Aorta (tissue), 5 donors: ENCODE measurements at regions not wholly inside any gene's neighbourhood (a gene's known extent, or its start where the extent isn't known, plus 50 kb on each side); places are given as distances from the start of the nearest gene placed in this dataset.

ENCODE experiments used
- ATAC-seq: fragments of 200-7000 bp; cut with Tn5 transposase; one replicate; pipeline ENCODE4 v1.9.1; 2022; ENCODE audit warnings: moderate library complexity; ENCODE audit not compliant: low FRiP score
- DNase-seq, 2 donors: peaks; one replicate each; pipeline ENCODE4 v3.0.0-alpha.2; 2020
- H3K27ac ChIP-seq, 2 donors: one replicate each; pipeline ENCODE4 v1.5.1; 2013; ENCODE audit warnings: low read length in 2 of 2, mild to moderate bottlenecking in 2 of 2, moderate library complexity in 2 of 2, control low read depth in 1 of 2, inconsistent platforms in 1 of 2, low read depth in 1 of 2
- H3K27me3 ChIP-seq, 2 donors: one replicate each; pipeline ENCODE4 v1.6.1; 2013; ENCODE audit warnings: control low read depth in 1 of 2, low read length in 1 of 2, mild to moderate bottlenecking in 1 of 2, moderate library complexity in 1 of 2; ENCODE audit not compliant: insufficient read depth in 2 of 2, control insufficient read depth in 1 of 2
- H3K36me3 ChIP-seq, 2 donors: one replicate each; pipeline ENCODE4 v1.6.1; 2013; ENCODE audit warnings: control low read depth in 1 of 2, low read length in 1 of 2, mild to moderate bottlenecking in 1 of 2; ENCODE audit not compliant: insufficient read depth in 2 of 2, control insufficient read depth in 1 of 2
- H3K4me1 ChIP-seq, 2 donors: one replicate each; pipeline ENCODE4 v1.6.1; 2013; ENCODE audit warnings: low read length in 2 of 2, control low read depth in 1 of 2, mild to moderate bottlenecking in 1 of 2, moderate library complexity in 1 of 2; ENCODE audit not compliant: insufficient read depth in 2 of 2, control insufficient read depth in 1 of 2
- H3K4me3 ChIP-seq, 2 donors: one replicate each; pipeline ENCODE4 v1.5.1; 2013; ENCODE audit warnings: low read length in 2 of 2, control low read depth in 1 of 2, mild to moderate bottlenecking in 1 of 2
- H3K9me3 ChIP-seq: one replicate; pipeline ENCODE4 v1.6.1; 2013; ENCODE audit warnings: mild to moderate bottlenecking, low read length; ENCODE audit not compliant: control insufficient read depth
- WGBS, 2 donors: extraction: QIAGEN DNeasy Blood & Tissue Kit; methylation state at CpG; one replicate each; pipeline ENCODE4 v1.1.7; 2013; 5-methylcytosine and 5-hydroxymethylcytosine counted together
- intact Hi-C, 2 donors: fragments of 100-400 bp; cut with DNase I; formaldehyde crosslinking; loops; one replicate each; pipeline versions ENCODE4 v1.14.2 to v1.15.0; 2022
- donor health status: healthy with polysubstance abuse.
- donor health status: Bipolar disorder and iron deficiency.
- donor health status: DM: no; HTN: no; CAD: no.
- donor health status: DM: no; HTN: no; CAD: no.
- donor health status: DM: yes; HTN: yes; CAD: no.

DNA sequence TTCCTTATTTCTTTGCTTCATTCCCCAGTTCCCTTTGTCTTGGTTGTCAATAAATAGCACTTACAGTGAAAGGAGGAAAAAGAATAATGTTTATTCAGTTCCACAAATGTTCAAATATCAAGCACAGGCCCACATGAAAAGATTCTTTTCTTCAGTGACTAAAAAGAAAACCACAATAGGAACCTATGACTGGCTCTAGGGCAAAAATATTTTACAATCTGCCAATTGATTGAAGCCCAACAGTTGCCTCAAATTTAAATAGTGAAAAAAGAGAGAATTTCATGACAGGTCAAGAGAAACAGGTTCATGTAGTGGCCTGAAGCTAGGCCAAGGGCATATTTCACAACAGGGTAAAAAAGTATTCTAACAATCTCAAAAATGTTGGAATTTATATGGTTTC lies 553.8 kb downstream of the CENPC start:
- H3K36me3 ChIP-seq: no peaks in the 10 kb centered on the region
- no peak for DNase-seq
- no peak overlapping the region for H3K4me3 ChIP-seq
- H3K9me3 ChIP-seq: no peaks in the 10 kb centered on the region
- H3K27ac ChIP-seq: no peak overlapping the region
- no peak for ATAC-seq
- H3K27me3 ChIP-seq: no peaks in the 10 kb centered on the region
- intact Hi-C loops: no loop called here
- no peaks in the 10 kb centered on the region for H3K4me1 ChIP-seq

DNA sequence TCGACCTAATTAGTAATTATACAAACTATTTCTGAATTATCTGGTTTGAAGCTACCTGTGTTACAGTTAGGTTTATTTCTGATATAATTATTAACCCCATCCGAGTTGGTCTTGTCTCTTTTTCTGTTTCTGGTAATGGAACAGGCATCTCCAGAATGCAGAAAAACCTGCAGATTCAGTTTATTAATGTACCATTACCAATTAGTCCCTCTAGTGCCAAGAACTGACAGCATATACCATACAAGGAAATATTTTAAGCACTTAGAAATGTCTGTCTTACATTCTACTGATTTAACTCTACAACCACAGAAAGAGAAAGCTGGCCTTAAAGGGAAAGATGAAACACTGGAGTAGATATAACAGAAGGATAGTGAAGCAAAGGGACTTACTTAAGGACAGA lies 570.6 kb downstream of the CENPC start:
- no peaks in the 10 kb centered on the region for H3K4me1 ChIP-seq
- no peaks in the 10 kb centered on the region for H3K27me3 ChIP-seq
- H3K27ac ChIP-seq: no peak overlapping the region
- no peak for ATAC-seq
- 46 to 49% methylated on average over 2 of the region's 2 CpGs for WGBS, 2 donors
- DNase-seq: no peak
- no peak overlapping the region for H3K4me3 ChIP-seq
- no peaks in the 10 kb centered on the region for H3K9me3 ChIP-seq
- intact Hi-C loops: no loop called here
- no peaks in the 10 kb centered on the region for H3K36me3 ChIP-seq

DNA sequence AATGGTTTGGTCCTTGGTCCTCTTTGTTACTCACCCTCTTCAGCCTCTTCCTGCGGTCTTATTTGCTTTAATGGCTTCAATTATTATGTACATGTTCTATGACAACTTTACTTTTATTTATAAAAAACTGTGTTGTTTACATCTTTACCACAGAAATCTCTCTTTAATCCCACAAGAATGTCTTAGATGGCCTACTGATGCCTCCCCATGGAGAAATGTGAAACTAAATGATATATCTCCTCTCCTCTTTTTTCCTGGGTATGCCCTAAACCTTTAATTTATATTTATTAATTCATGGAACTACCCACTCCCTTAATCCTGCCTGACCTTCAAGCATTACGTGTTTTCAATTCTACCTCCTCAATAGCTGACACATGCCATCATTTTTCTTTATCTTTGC lies 573.2 kb downstream of the CENPC start:
- ATAC-seq: no peak
- Histone ChIP-seq H3K9me3 (no peaks in the 10 kb centered on the region), H3K27ac (no peak overlapping the region), H3K36me3 (no peaks in the 10 kb centered on the region), H3K4me1 (no peaks in the 10 kb centered on the region), H3K27me3 (no peaks in the 10 kb centered on the region), H3K4me3 (no peak overlapping the region)
- no peak for DNase-seq
- intact Hi-C loops: no loop called here
- WGBS, 2 donors: 57 to 63% methylated on average over 2 of the region's 2 CpGs

DNA sequence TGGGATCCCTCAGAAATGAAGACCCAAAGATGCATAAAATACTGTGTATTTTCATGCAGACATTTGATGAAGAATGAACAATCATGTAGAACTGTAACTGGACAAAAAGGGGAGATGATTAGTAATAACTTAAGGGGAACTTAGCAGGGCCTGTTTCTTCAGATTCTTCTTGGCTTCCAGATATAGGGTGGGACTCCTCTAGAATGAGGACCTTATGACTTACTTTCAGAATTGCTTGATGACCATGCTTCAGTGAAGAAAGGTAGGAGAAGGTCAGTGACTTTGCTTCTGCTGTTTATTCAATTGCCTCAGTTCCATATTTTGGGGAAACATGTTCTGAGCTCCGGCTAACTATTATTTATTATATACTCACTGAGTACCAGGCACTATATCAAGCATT lies 580.8 kb downstream of the CENPC start:
- no peak for DNase-seq

DNA sequence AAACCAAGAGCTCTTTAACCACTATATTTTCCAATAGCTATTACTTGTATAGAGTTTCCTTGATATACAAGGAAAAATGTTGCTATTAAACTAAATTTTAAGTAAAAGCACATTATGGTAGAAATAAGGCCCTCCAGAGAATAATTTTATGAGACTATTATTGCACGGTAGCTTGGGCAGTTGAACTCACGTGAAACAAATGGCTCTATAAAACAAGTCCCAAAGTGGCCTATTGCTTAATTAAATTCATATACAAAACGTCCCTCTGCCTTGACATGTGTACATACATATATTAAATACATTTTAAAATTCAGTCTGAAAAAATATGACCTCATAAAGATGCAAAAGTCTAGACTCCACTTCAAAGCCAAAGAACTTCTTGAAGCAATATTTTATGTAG lies 582.2 kb downstream of the CENPC start:
- no peak for DNase-seq
- Histone ChIP-seq H3K4me1 (no peaks in the 10 kb centered on the region), H3K27me3 (no peaks in the 10 kb centered on the region), H3K27ac (no peak overlapping the region), H3K9me3 (no peaks in the 10 kb centered on the region), H3K4me3 (no peak overlapping the region), H3K36me3 (no peaks in the 10 kb centered on the region)
- ATAC-seq: no peak
- intact Hi-C loops: no loop called here
- 53 to 59% methylated on average over 3 of the region's 3 CpGs for WGBS, 2 donors

More for the DNA sequence above, 580.8 kb downstream of the CENPC start:
- no peaks in the 10 kb centered on the region for H3K27me3 ChIP-seq
- no peak for ATAC-seq
- intact Hi-C loops: no loop called here
- no peaks in the 10 kb centered on the region for H3K9me3 ChIP-seq
- no peaks in the 10 kb centered on the region for H3K36me3 ChIP-seq
- H3K4me3 ChIP-seq: no peak overlapping the region
- H3K27ac ChIP-seq: no peak overlapping the region
- WGBS, 2 donors: 64 to 68% methylated on average over 1 of the region's 1 CpG
- H3K4me1 ChIP-seq: no peaks in the 10 kb centered on the region

DNA sequence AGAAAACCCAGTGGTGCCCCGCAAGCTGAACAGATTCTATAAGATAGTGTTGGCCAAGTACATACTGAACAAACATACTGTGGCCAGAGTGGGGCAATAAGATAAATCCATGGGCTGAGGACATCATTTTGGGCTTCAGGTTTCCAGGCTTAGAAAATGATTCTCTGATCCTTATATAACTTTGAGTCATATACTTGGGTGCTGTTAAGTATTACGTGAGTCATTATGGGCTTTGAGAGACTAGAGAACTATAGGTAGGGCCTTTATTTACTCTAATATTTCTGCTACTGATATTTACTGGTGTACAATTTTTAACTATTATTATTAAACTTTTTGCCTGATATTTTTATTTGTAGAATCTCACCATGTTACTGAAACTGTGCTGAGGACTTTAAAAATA lies 586.1 kb downstream of the CENPC start:
- Histone ChIP-seq H3K36me3 (no peaks in the 10 kb centered on the region), H3K4me1 (no peaks in the 10 kb centered on the region), H3K4me3 (no peak overlapping the region), H3K9me3 (no peaks in the 10 kb centered on the region), H3K27ac (no peak overlapping the region), H3K27me3 (no peaks in the 10 kb centered on the region)
- intact Hi-C loops: no loop called here
- DNase-seq: no peak
- 80 to 87% methylated on average over 2 of the region's 2 CpGs for WGBS, 2 donors
- ATAC-seq: no peak

DNA sequence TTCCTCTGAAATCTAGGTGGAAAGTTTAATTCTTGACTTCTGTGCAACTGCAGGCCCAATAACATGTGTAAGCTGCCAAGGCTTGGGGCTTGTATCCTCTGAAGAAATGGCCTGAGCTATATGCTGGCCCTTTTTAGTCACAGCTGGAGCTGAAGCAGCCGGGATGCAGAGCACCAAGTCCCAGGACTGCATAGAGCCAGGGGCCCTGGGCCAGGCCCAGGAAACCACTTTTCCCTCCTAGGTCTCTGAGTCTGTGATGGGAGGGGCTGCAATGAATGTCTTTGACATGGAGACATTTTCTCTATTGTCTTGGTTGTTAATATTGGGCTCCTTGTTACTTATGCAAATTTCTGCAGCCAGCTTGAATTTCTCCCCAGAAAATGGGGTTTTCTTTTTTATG lies 588.5 kb downstream of the CENPC start:
- H3K36me3 ChIP-seq: no peaks in the 10 kb centered on the region
- 72 to 75% methylated on average over 1 of the region's 1 CpG for WGBS, 2 donors
- intact Hi-C loops: no loop called here

DNA sequence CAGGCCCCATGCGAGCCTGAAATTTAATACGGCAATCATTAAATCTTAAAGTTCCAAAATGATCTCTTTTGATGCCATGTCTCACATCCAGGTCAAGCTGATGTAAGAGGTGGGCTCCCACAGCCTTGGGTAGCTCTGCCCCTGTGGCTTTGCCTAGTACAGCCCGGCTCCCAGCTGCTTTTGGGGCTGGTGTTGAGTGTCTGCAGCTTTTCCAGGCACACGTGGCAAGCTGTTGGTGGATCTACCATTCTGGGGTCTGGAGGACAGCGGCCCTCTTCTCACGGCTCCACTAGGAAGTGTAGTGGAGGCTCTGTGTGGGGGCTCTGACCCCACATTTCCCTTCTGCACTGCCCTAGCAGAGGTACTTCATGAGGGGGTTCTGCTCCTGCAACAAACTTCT lies 588.9 kb downstream of the CENPC start:
- Histone ChIP-seq H3K4me1 (no peaks in the 10 kb centered on the region), H3K36me3 (no peaks in the 10 kb centered on the region)
- 88 to 93% methylated on average over 6 of the region's 6 CpGs for WGBS, 2 donors

More for the DNA sequence above, 588.5 kb downstream of the CENPC start:
- no peak overlapping the region for H3K4me3 ChIP-seq
- no peak for ATAC-seq
- H3K4me1 ChIP-seq: no peaks in the 10 kb centered on the region
- no peaks in the 10 kb centered on the region for H3K27me3 ChIP-seq
- no peaks in the 10 kb centered on the region for H3K9me3 ChIP-seq
- no peak for DNase-seq
- no peak overlapping the region for H3K27ac ChIP-seq

DNA sequence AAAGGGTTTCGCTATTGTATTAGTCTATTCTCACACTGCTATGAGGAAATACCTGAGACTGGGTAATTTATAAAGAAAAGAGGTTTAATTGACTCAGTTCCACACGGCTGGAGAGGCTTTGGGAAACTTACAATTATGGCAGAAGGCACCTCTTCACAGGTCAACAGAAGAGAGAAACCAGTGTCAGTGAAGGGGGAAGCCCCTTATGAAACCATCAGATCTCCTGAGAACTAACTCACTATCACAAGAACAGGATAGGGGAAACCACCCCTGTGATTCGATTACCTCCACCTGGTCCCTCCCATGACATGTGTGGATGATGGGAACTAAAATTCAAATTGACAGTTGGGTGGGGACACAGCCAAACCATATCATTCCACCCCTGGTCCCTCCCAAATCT lies 589.5 kb downstream of the CENPC start:
- DNase-seq (no peak), ATAC-seq (no peak)
- Histone ChIP-seq H3K36me3 (no peaks in the 10 kb centered on the region), H3K4me3 (no peak overlapping the region), H3K9me3 (no peaks in the 10 kb centered on the region), H3K27me3 (no peaks in the 10 kb centered on the region), H3K27ac (no peak overlapping the region), H3K4me1 (no peaks in the 10 kb centered on the region)
- intact Hi-C loops: no loop called here
- 82 to 83% methylated on average over 3 of the region's 3 CpGs for whole genome bisulfite sequencing, 2 donors

More for the DNA sequence above, 588.9 kb downstream of the CENPC start:
- no peaks in the 10 kb centered on the region for H3K27me3 ChIP-seq
- intact Hi-C loops: no loop called here
- no peaks in the 10 kb centered on the region for H3K9me3 ChIP-seq
- ATAC-seq: no peak
- H3K4me3 ChIP-seq: no peak overlapping the region
- peak in 1 of 2 donors; percentile 60 for DNase-seq
- no peak overlapping the region for H3K27ac ChIP-seq
